ENCODE measurements at regions not wholly inside any gene's neighbourhood (a gene's known extent, or its start where the extent isn't known, plus 50 kb on each side); places are given as distances from the start of the nearest gene placed in this dataset.
"Not testable (repeated sequence)": the region's sequence is repeated elsewhere in the genome, so short reads cannot be mapped to it uniquely, and the experiment has no call there.

DNA sequence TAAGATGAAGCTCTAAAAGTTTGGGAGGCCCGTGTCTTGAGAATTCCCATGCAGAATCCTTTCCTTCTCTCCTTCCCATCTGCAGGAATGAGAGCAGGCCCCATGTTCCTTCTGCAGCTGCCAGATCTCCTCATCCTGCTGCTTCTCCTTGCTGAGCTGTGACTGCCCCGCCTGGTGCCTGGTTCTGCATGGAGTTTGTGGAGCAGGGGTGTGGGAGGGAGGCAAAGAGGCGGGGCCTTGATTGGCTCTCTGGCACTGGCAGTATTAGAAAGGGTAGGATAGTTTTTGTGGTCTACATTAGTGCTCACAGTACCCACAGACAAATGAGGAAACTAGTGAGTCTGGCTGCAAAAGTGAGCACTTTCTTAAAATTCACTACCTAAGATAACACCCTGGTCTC lies 91.1 kb upstream of the CLPB start:
- no peak for DNase-seq (ENCODE audit: low spot score)

DNA sequence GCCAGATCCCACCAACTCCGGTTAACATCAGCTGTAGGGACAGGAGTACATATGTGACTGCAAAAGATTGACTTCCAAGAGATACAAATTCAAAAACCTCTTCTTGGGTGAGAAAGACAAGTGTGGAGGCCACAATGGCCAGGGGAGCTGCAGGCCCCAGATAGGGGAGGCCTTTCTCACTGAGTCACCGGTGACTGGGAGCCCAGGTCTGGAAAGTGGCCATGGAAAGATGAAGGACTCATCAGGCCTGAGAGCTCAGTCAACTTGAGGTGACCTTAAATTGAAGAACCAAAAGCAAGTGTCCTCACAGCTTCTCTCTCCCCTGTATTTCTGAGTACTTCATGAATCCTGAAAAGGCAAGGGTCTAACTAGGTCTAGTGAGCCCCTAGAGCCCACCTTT lies 90.4 kb upstream of the CLPB start:
- DNase-seq (ENCODE audit: low spot score): peak; percentile 74

DNA sequence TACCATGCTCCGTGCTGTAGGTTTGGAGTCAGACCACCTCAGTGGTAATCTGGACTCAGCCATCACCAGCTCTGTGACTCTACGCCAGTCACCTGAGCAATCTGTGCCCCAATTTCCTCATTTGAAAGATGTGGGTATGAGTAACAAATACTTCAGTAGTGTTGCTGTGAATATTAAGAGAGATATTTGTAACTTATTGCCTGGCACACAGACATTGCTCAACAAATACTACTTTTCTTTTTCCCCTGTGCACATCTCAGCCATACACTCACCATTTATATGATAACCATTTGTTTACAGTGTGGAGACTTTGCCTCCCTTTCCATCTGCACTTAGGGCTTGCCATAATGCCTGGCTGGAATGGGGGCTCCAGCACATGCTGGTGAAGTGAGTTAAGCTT lies 89.7 kb upstream of the CLPB start:
- DNase-seq (ENCODE audit: low spot score): no peak

DNA sequence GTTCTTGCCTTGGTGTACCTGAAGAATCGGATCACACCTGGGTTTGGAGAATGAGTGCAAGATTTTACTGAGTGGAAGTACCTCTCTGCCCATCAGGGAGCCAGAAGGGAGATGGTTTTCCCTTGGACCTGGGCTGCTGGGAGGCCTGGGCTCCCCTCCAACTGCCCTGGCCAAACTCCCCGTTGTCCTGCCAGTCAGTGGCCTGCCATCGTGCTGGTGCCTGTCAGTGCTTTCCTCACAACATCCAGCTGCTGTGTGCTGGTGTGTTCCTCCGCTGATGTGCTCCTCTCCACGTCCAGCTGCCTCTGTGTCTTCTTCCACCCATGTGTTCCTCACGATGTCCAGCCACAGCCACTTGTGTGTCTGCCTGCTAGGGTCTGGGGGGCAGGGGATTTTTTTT lies 87.9 kb upstream of the CLPB start:
- DNase-seq (ENCODE audit: low spot score): no peak

DNA sequence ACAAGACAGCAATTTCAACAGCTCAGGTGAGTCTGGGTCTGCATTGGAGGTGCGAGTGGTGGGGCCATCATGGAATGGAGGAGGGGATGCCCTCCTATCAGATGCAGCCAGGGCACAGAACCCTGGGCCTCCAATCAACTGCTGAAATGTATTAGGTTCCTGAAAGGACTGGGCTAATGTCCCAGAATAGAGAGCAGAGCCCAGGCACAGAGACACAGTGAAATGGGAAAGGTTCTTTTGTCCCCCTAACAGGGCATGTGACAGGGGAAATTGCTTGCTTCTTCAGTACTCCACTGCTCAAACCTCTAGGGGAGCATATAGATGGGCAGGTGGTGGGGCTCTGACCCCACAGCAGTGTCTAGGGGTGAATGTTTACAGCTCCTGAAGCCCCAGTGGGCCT lies 87.3 kb upstream of the CLPB start:
- no peak for DNase-seq (ENCODE audit: low spot score)

DNA sequence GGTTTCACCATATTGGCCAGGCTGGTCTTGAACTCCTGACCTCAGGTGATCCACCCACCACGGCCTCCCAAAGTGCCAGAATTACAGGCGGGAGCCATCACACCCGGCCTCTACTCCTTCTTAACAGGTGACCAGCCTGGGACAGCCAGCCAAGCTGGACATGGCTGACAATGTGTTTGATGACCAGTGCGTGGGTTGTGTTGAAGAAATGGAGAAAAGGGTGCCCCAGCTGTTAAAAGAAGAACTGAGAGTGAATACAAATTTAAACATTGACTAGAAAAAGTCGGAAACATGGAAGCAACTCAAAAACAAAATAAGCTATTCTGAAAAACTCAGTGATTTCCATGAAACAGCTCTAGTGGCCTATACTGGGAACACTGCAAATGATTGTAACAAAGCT lies 86.5 kb upstream of the CLPB start:
- no peak for DNase-seq (ENCODE audit: low spot score)

DNA sequence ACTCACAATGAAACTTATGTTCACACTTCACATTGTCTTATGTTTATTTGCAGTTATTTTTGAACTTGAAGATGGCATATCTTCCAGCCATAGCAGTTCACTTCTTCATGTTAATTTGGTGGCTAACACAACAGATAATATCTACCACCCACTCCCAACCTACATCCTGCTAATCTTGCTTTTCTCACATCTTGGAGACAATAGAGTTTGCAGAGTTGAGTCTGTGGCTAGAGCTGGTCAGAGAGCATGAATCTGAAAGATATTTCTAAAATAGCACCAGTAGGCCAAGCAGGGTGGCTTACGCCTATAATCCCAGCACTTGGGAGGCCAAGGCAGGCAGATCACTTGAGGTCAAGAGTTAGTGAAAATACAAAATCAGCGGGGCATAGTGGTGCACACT lies 85.6 kb upstream of the CLPB start:
- DNase-seq (ENCODE audit: low spot score): not testable (repeated sequence)

DNA sequence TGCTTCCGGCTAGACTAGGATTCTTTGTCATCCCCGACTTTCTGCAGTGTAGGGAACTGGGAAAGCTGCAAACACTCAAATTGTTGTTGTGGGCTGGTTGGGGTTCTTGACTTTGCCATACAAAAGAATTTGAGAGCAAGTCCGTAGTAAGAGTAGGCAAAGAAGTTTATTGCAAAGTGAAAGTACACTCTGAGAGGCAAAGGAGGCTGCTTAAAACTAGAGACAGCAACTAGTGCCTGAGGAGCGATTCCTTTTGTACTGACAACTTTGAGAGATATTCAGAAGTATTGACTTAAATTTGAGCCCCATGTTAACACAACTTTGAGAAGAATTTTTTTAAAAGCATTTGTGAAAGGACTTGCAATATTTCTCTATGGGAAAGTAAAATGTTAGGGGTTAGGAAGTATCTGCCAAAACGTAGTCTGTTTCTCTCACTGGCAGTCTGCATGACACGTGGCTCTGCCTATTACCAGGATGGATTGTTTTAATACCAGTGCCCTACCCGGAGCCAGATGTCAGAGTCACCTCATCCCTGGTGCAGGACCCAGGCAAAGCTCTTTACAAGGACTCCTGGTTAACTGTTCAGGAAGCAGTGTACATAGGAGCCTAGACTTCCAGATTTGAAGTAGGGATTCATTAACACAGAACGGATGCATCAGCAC lies 85.0 kb upstream of the CLPB start:
- peak; percentile 33 for DNase-seq (ENCODE audit: low spot score)

DNA sequence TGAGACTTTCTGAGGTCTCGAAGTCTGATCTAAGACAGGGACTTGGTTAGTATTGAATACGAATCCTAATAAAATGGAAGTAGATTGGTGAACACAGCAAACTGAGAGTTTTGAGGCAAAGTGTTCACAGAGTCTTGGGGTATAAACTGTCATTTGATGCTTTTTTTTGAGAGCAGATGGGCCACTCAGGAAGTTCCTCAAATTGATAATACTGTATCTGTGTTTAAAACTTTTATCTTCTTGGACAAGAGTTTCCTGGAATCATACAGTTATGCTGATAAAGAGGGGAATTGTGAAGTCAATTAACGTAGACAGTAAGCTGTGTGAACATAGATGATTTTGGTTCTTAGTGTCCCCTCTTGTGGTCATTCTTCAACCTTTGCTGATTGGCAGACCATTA lies 80.0 kb upstream of the CLPB start:
- no peak for DNase-seq (ENCODE audit: low spot score)

DNA sequence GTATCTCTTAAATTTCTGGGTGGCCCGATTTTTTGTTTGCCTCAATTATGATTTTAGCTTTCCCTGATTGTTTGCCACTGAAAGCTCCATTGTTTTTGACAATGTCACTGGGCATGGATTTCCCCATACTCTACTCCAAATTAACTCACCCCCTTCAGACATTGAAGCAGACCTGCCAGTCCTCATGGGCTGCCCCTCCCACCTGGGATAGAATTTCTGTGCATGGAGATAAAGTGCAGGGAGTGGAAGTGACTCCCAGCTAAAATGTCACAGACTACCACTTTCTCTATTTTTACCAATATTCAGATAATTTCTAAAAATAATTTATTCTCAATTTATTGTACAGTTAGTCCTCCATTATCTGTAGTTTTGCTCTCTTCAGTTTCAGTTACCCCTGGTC lies 79.1 kb upstream of the CLPB start:
- DNase-seq (ENCODE audit: low spot score): no peak

DNA sequence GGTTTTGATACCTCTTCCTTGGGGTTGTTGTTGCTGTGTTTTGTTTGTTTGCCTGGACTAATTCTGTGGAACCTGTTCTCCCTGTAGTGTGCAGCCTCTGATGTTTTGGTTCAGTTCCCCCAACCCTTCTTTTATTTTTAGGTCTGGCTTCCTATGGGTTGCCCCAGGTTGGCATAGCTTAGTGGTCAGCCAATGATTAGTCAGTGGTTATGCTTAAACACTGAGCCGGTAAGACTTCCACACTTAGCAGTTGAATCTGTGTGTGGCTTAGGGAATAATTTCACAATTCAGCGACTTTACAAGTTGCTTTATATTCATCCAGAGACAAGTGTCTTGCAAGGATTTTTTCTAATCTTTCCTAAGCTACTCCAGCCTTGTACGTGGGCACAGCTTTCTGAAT lies 78.6 kb upstream of the CLPB start:
- DNase-seq (ENCODE audit: low spot score): no peak

DNA sequence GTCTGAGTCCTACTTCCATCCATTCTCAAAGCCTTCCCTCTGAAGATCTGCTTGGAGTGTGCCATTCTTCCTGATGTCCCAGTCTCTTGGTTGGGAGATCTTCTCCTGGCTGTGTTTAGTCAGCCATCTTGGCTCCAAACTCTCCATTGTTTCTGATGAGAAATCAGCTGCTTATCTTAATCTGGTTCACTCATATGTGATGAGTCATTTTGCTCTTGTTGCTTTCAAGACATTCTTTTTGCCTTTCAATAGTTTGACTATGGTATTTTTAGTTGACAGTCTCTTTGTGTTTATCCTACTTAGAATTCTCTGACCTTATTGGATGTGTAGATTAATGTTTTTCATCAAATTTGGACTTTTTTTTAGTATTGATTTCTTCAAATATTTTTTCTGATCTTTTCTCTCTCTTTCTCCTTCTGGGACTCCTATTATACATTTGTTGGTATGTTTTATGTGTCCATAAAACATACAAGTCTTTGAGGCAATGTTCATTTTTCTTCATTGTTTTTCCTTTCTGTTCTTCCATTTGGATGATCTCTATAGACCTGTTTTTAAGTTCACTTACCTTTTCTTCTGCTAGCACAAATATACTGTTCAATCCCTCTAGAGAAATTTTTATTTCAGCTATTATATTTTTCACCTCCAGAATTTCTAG lies 77.2 kb upstream of the CLPB start:
- peak; percentile 20 for DNase-seq (ENCODE audit: low spot score)

DNA sequence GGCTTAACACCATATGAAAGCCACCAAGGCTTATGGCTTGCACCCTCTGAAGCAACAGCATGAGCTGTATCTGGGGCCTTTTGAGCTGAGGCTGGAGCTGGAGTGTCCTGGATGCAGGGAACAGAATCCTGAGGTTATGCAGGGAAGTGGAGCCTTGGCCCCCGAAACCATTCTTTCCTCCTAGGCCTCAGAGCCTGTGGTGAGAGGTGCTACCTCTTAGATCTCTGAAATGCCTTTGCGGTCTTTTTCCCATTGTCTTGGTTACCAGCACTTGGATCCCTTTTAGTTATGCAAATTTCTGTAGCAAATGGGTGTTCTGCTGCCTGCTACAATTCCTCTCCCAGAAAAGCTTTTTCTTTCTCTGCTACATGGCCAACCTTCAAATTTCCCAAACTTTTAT lies 72.7 kb upstream of the CLPB start:
- DNase-seq (ENCODE audit: low spot score): no peak

DNA sequence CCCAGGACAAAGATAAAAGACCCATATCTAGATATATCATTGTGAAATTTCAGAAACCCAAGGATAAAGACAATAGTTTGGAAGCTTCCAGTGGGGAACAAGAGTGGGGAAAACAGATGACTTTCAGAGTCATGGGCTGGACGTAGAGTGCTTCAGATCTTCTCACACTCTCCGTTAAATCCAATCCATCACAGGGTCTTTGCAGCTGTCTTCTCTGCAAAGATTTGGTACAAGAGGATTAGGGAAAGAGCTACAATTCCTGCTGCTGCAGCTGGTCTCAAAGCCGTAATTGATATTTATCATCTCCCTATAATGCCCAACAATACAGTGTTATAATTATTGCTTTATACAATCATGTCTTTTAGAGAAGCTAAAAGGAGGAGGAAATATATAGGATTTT lies 63.4 kb upstream of the CLPB start:
- no peak for DNase-seq (ENCODE audit: low spot score)

DNA sequence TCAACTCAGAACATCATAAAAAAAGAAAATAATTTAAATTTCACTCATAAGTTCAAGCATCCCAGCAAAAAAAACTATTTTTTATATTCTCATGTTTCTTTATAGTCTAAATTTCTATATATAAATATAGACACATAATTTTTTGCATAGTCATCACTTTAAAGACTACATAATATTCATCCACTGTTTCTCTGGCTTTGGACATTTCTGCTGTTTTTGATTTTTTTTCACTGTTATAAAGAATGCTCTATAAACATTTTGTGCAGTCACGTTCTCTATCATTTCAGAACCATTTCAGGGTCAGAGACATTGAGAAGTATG lies 59.7 kb upstream of the CLPB start:
- no peak for DNase-seq (ENCODE audit: low spot score)

DNA sequence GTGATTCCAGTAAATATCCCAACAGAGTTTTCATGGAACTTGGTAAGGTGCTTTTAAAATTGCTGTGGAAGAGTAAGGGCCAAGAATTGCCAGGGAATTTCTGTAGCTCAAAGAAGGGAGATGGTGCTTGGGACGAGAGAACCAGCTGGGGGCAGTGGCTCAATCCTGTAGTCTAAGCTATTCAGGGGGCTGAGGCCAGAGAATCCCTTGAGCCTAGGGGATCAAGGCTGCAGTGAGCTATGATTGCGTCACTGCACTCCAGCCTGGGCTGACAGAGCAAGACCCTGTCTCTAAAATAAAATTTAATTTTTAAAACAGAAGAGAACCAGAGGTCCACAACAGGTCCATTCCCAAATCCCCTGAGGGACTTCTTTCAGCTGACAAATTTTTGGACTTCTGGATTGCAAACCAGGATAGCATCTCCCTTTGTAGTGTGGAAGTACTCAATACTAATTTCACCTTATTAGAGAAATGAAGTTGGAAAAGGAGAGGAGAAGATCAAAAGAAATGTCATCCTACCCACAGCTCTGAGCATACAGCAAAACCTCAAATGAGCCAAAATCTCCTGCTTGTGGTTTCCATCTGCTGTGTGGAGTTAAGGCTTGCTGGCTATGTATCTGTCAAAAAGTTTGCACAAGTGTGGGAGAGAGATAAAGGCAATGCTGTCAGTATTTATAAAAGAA lies 59.2 kb upstream of the CLPB start:
- no peak for DNase-seq (ENCODE audit: low spot score)

DNA sequence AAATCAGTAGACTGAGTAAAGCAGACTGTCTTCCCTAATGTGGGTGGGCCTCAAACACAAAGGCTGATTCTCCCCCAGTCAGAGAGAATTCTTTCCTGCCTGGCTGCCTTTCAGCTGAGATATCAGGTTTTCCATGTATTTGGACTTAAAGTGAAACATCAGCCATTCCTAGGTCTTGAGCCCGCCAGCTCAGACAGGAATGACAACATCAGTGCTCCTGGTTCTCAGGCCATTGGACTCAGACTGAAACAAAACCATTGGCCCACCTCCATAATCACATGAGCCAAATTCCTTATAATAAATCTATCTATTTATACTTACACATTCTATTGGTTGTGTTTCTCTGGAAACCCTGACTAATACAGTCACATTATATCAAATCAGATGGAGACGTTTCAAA lies 56.7 kb upstream of the CLPB start:
- DNase-seq (ENCODE audit: low spot score): no peak
